ENCODE measurements at regions not wholly inside any gene's neighbourhood (a gene's known extent, or its start where the extent isn't known, plus 50 kb on each side); places are given as distances from the start of the nearest gene placed in this dataset.

GRCh38 chr10:44435196-44435595 lies 50.3 kb upstream of the CXCL12 start:
- no peak for DNase-seq

DNA sequence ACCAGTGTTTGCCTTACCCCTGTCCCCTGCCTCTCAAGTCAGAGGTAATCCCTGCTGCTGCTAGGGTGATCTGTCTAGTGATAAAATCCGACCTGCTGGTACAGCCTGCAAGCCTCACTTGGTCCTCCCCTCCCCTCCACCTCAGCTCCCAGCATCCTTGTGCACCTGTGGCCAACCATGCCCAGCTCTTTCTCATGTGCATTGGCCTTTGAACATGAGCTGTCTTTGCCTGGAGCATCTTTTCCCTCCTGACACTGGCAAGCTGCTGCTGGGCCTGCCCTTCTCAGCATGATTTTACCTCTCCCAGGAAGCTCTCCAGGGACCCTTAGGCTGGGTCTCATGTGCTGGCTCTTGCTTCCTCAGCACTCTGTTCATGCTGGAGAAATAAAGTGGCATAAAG lies 51.3 kb upstream of the CXCL12 start:
- DNase-seq: no peak

- DNase-seq: no peak
These were observed 53.1 kb upstream of the CXCL12 start for GRCh38 chr10:44437840-44438511.

- DNase-seq: no peak
These were observed 54.5 kb upstream of the CXCL12 start for GRCh38 chr10:44439239-44439957.

DNA sequence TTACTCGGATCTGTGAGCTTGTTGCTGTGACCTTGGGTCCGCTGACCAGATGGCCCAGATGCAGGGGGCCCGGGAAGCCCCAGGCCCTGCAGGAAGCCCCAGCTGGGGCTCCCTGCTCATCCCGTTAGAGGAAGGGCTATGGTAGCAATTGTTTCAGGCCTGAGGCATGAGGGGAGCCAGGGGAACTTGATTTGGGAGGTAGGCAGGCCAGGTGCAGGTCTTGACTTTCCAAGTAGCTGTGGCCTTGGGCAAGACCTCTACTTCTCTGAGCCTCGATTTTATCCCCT lies 55.0 kb upstream of the CXCL12 start:
- DNase-seq: no peak

DNA sequence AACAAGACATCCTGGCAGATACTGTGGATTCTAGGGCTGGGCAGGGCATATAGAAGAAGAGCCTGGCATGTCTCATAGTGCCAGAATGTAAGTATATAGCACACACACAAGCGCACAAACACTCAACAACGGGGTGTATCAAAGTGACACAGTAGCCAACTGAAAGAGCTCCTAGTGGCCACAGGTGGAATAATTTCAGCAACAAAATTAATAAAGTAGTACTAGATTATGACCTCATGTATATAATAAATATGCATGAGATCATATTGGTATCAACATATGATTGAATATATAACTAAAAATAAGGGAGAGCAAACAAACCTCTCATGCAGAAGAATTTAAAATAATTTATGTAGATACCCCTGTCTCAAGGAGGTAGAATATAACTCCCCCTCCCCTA lies 72.4 kb upstream of the CXCL12 start:
- DNase-seq: no peak

DNA sequence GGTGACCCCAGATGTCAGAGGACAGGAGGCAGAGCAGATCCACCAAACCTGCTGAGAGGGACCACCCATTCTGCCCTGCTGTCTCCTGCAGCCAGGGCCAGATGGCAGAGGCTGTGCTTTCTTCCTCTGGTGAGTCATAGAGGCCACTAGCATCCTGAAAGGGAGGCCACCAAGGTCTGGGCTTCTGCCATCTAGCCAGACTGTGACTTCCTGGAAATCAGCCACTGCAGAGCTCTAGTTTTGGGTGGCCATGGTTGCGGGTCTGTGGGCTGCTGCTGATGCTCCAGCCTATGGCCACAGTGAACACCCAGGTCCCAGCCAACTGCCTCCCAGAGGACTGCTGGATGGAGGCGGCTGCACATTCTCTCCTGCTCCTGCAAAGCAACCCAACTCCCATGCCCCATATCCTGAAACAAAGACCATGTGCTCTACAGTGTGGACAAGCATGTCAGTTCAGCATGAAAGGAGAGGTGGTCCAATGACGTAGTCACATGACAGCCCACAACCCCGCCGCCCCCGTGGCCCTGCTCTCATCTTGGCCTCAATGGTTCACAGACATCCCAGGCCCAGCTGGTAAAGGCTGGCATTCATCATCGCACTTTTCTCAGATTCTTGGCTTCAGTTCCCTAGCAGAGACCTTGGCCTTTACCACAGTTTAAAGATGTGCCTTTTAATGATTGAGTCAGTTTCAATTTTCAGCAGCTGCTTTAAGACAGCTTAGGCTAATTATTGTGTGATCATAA lies 73.9 kb upstream of the CXCL12 start:
- no peak for DNase-seq

DNA sequence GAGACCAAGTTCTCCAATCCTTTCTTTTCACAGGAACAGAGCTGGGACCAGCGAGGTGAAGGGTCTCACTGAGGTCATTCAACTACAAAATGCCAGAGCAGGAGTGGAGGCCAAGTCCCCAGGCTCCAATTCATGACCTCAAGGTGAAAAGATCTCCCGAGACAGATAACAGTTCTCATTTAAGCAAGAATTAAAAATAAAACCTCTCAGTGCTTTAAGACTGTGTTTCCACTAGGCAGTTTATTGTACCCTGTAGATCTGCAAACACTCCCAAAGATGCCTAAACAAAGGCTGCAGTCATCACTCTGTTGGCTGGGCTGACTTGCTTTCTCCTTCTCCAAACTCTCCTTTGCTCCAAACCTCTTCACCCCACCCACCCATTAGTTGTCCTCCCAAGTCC lies 74.8 kb upstream of the CXCL12 start:
- DNase-seq: no peak

DNA sequence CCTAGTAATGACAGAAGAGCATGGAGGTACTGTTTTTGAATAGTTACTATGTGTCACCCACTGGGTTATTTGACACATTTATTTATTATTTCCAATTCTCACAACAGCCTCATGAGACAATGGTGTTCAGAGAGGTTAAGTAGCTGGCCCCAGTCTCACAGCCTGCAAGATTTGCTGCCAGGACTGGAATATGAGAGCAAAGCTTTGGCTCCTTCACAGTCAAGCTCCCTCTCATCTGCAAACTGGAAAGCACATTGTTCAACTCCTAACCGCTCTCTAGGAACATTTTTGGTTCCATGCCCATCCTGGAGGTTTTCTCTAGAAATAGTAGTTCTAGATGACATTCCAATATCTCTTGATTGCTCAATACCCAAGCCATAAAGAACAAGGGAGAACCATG lies 75.5 kb upstream of the CXCL12 start:
- DNase-seq: no peak

DNA sequence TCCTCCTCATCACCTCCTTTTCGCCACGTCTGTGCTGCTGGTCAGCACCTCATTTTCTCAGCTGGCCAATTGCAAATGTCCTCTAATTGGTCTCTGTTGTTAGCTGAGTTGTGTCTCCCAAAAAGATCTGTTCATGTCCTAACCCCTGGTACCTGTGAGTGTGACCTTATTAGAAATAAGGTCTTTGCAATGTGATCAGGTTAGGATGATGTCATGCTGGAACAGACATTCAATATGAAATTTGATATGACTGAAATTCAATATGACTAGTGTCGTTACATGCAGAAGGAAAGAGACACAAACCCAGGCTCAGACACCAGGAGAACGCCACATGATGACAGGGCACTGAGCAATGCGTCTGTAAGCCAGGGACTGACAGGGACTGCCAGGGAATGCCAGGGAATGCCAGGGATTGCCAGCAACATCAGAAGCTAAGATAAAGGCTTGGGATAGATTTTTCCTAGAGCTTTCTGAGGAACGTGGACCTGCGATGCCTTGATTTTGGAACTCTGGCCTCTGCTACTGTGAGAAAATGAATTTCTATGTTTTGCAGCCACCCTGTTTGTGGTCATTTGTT lies 77.5 kb upstream of the CXCL12 start:
- DNase-seq: no peak

DNA sequence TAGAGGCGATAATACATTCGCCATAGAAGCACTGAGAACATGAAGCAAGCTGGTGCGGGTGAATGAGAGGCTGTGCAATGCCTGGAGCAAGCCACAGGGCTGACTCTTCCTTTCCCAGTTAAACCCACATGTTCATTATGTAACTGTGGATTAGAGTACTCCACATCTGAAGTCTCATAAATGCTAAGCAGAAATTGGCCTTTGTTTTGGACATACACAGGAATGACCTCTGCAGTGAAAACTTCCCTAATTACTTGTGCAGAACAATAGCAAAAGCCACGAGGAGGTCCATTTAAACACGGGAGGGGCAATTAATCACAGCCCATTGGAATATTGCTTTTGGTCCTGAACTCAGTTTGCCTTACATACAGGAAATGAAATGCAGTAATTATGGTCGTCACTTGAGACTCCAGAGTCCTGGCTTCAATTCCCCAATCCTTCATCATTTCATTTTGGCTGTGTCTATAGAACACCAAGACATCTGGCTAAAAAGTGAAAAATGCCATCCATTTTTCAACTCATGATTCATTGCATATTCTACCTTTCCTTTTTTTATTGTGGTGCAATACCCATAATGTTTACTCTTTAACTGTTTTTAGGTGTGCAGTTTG lies 78.7 kb upstream of the CXCL12 start:
- DNase-seq: no peak

- no peak for DNase-seq
These were observed 79.6 kb upstream of the CXCL12 start for GRCh38 chr10:44464503-44464902.

DNA sequence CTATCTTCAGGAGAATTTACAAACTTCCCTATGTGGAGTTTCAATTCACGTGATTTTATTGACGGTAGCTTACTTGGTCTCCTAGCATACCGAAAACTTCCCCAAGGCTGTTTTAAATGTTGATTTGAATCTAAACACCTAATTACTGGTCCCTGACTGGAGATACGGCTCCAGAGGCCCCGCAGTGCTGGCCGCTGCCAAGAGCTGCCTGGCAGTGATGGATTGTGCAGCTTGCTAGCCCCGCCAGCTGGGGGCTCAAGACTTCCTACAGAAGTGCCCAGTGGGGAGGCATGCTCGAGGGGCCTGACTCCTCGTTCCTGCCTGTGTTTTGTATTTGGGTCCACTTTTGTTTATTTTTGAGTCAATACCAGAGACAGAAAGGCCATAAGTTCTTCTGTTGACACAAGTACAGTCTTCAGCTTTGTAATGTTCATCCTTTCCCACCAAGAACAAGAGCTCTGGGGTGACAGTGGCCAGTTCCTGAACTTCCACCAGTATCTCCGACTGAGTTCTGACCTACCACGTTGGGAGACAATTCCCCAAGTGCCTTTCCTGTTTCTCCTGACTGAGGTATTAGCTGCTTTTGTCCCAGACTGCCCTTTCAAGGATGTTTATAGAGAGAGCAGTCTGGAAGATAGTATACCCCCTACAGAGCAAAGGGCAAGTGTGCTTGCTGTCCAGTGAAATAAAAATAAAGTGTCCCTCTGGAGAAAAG lies 80.7 kb upstream of the CXCL12 start:
- no peak for DNase-seq

- DNase-seq: no peak
These were observed 81.3 kb upstream of the CXCL12 start for GRCh38 chr10:44466236-44466635.

GRCh38 chr10:44467090-44467489 lies 82.2 kb upstream of the CXCL12 start:
- no peak for DNase-seq

- DNase-seq: no peak
These were observed 83.0 kb upstream of the CXCL12 start for GRCh38 chr10:44467900-44468299.

DNA sequence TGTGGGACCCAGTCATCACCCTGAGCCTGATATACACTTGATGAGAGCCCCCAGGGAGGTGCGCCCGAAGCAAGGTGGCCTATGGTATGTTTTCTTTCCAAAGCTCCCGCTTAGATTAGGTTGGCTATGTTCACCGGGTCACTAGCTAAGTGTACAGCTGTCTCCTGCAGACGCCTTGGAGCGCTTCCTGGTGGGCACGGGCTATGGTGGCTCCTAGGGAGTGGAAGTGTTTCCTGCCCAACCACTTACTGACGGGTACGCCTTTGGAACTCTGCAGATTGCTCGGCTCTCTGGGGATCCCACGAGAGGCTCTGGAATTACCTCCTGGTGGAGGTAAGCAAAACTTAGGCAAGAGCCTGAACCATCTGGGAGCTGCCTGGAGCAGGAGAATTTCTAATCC lies 83.6 kb upstream of the CXCL12 start:
- DNase-seq: no peak

DNA sequence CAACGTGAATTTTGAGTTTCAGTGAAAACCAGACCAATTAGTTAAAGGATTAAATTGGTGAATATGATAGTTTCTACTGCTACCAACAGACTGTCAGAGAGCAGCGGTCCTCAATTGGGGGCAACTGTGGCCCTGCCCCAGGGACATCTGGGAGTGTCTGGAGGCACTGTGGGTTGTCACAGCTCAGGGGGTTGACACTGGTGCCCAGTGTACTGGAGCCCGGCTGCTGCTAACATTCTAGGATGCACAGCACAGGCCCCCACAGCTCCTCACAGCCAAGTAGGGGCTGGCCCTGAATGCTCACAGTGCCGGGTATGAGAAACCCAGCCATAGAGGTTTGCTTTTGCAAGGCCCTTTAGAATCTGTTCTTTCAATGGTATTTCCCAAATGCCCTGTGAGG lies 84.1 kb upstream of the CXCL12 start:
- DNase-seq: no peak

GRCh38 chr10:44470784-44471183 lies 85.9 kb upstream of the CXCL12 start:
- DNase-seq: no peak

DNA sequence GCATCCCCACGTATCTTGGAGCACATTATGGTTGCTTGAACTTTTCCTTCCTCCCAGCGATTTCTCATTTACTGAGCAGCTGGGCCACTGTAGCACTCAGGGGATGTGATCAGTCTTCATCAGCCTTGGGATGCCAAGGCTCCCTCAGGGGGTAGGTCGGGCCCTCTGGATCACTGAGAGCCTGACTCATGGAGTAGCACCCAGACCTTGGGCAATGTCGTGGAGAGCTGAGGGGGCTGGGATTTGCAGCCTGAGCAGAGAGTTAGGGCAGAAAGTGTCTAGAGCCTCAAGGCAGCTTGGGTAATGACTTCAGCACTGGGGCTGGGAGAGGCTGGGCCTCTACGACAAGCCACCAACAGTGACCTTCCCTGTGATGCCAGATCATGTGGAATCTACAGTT lies 86.5 kb upstream of the CXCL12 start:
- no peak for DNase-seq

DNA sequence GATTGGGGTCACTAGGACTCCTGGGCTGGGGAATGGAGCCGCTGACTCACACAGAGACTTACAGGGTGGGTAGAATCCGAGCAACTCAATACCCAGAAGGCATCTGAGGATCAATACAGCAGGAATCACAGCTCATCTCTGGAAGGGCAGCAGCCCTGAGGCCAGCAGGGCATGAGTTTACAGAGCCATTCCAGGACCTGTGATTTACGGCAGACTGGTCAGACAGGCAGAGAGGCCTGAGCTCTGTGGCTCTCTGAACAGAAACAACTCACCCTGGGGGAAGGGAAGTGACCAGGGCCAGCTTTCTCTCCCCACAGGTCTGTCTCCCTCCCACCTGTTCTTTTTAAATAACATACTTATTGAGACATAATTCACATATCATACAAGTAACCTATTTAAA lies 88.2 kb upstream of the CXCL12 start:
- no peak for DNase-seq

DNA sequence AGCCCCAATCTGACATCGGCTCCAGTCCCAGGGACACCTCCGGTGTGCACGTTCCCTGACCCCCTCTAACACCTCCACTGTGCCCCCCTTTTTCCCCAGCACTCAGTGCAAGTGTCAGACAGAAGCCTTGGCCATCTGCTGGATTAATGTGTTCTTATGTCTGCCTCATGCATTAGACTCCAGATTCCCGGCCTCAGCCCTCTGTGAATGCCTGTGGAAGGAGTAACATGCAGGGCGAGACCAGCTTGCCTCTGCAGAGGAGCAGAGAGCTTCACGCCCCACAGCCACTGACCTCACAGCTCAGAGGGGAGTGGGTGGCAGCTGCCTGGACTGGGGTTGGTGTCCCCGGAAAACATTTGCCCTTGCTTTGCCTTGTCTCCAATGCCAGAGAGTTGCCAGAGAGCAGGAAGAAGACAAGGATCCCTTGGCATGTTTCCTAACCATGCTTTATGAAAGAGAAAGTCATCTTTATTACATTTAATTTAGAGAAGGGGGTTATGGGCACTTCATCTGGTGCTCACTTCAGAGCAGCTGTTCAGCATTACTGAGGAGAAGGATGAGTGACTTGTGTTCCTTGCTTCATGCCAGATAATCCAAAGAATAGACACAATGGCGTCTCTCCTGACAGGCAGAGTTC lies 91.6 kb upstream of the CXCL12 start:
- no peak for DNase-seq

DNA sequence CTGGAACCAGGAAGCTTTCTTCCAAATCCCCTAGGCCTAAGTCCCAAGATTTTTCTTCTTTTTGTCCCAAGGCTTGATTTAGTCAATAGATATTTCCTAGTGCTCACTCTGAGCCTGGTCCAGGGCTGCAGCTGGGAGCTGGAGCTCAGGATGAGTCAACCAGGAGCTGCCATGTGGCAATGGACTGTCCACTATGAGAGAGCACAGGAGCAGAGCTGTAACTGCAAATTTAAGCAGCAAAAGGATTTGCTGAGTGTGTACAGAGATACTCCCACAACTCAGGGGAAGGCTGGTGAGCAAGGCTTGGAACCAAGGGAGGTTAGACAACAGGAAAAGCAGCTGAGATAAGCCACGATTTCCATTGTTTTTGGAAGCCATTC lies 92.1 kb upstream of the CXCL12 start:
- no peak for DNase-seq
